LNCAP (cell line): ENCODE measurements at regions not wholly inside any gene's neighbourhood (a gene's known extent, or its start where the extent isn't known, plus 50 kb on each side); places are given as distances from the start of the nearest gene placed in this dataset.

Experiments
- TF ChIP-seq, protein P1 (sequence below): fragments of 450-650 bp; IDR thresholded peaks from 2 replicates; pipeline ENCODE4 v1.5.1; 2017; ENCODE audit warnings: mild to moderate bottlenecking

DNA sequence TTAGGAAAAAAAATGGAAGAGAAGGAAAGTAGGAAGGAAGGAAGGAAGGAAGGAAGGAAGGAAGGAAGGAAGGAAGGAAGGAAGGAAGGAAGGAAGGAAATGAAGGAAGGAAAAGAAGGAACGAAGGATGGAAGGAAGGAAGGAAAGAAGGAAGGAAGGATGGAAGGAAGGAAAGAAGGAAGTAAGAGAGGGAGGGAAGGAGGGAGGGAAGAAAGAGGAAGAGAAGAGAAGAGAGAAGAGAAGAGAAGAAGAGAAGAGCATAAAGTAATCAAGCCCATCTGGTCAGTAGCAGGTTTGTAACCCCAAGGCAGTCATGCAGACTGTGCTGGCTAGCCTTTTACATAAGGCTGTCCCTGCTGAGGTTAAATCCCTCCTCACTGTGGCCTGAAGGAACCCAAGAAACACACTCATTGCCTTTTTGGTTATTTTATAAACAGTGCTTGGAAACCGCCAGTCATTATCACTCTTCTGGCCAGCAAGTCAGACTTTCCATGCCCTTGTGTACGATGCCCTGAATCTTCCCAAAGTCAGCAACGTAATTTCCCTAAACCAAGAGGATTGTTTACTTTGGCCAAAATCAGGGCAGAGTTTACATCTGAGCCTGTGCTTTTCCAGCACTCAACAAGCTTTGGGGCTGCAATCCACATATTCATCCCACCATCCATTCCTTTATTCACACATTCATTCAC is 409.6 kb upstream of the MAF start:
- TF ChIP-seq, protein P1, sequence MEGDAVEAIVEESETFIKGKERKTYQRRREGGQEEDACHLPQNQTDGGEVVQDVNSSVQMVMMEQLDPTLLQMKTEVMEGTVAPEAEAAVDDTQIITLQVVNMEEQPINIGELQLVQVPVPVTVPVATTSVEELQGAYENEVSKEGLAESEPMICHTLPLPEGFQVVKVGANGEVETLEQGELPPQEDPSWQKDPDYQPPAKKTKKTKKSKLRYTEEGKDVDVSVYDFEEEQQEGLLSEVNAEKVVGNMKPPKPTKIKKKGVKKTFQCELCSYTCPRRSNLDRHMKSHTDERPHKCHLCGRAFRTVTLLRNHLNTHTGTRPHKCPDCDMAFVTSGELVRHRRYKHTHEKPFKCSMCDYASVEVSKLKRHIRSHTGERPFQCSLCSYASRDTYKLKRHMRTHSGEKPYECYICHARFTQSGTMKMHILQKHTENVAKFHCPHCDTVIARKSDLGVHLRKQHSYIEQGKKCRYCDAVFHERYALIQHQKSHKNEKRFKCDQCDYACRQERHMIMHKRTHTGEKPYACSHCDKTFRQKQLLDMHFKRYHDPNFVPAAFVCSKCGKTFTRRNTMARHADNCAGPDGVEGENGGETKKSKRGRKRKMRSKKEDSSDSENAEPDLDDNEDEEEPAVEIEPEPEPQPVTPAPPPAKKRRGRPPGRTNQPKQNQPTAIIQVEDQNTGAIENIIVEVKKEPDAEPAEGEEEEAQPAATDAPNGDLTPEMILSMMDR, result no peak

DNA sequence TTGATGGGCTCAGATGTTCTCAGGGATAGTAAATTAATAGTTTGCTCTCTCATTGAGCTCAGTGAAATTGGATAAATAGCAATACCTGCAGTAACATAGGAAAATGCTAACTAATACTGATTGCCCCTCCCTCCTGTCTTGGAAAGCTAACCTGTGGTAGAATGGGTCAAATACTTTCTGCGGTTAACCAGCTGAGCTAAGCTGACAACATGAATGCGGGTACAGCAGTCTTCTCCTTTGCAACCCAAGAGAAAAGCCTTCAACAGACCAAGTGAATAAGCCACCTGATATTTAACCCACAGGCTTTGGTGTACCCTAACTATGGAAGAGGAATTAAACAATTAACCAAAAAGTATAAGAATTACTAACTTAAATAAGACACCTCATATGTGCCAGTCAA is 408.3 kb upstream of the MAF start:
- TF ChIP-seq, protein P1, result no peak

DNA sequence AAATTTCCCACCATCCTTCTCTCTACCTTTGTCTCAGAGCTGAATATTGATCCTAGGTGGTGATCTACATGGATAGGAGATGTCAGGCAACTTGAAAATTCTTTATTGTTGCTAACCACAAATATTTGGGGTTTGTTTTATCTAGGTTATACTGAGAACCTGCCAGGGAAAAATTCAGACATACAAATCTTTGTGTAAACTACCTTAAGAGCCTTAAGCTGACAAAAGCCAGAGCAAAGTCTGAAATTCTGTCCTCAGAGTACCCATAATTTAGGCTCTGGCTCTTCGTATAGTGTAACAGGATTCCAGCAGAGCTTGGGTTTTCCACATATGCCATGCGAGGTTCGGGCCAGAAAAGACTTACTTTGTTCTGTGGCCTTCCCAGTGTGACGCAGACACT is 406.7 kb upstream of the MAF start:
- TF ChIP-seq, protein P1, result no peak

DNA sequence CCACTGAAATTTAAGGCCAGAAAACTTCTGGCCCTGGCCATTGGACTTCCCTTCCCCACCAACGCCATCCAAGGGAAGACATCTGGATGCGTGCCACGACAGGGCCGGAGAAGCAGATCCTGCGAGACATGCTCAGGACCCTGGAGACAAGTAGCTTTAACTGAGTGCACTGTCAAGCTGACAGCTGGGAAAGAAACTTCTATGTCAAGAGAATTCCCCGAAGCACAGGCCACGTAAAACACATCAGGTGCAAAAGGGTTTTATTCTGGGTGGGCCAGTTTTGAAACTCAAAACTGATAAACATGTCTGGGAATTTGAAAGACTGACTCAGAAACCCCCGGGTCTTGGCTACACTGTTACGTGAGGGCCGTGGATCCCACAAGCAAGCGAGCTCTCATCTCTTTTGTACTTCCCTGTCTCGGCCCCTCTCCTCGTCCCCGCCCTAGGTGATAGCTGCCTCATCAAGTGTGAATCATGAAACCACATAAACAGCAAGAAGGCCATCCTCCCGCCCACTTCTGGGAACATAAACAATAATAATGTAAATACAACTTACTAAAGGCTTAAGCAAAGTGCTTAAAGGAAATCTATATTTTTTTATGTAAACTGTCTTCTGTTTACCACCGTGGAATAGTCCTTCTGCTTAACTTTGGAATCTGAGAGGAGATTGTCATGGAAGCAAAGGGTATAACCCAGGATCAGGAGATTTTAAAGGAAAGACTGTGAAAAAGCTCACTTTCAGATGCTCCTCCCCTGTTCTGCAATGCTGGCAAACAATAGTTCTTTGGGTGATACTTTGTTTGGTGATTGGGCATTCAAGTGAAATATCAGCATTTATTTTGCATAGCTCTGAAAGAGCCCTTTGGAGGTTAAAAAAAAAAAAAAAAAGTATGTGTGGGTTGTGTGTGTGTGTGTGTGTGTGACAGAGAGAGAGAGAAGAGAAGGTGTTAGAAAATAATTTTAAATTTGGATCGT is 406.0 kb upstream of the MAF start:
- TF ChIP-seq, protein P1, result no peak

DNA sequence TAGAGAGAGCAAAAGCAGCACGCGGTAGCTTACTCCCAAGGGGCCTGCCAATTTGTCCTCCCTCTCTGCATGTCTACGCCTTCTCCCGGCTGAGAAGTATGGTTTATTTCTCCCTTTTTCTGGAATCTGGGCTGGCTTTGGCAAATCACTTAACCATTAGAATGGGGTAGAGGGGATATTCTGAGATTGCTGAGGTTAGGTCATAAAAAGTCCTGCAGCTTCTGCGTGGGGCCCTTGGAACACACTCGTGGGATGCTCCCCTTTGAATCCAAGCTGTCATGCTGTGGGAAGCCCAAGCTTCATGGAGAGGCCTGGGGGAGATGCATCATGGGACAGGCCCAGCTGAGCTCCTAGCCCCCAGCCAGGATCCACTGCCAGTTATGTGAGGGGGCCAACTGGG is 403.6 kb upstream of the MAF start:
- TF ChIP-seq, protein P1, result no peak

DNA sequence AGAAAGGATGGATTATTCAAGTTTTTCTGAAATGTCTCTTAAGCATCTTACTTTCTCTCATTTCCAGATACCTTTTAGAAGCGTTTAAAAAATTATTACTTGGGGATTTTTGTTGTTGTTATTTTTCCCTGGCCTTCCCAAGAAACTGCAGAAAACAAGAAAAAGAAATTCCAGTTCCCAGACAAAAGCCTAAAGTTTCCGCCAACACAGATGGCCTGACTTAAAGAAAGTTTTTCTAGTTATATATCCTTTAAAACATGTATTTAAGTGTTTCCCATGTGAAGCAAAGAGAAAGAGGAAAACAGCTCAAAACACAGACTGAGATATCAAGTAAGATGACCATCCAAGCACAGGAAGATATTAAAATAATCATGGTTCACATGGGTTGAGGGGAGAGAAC is 401.7 kb upstream of the MAF start:
- TF ChIP-seq, protein P1, result no peak

DNA sequence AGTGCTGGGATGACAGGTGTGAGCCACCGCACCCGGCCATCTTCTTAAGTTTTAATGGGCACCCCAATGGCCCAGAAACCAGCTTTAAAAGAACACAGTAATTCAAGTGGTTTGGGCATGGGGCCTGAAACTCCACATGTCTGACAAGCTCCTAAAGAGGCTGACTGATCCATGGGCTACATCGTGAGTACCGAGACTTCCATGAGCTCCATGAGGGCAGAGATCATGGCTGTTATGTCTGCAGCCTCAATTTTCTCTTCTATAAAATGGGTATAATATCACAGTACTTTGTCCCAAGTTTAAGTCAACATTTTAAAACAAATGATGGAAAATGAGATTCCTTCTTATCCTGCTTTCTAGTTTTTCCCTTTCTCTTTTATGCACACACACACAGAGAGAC is 397.6 kb upstream of the MAF start:
- TF ChIP-seq, protein P1, result no peak
